CD14-positive monocyte (primary cell): ENCODE measurements at regions not wholly inside any gene's neighbourhood (a gene's known extent, or its start where the extent isn't known, plus 50 kb on each side); places are given as distances from the start of the nearest gene placed in this dataset.

Source experiments
- DNase-seq, 3 donors: peaks; one replicate each; pipeline ENCODE4 v3.0.0-alpha.2; 2011 to 2022
- H2AFZ ChIP-seq: 2 replicates; pipeline ENCODE4 v1.6.0; 2012; ENCODE audit warnings: mild to moderate bottlenecking, low read depth, low read length, inconsistent platforms; ENCODE audit not compliant: insufficient read depth, poor library complexity, severe bottlenecking
- H3K27ac ChIP-seq, 2 donors: 1 replicate in 1 of 2; 2 replicates in 1 of 2; pipeline ENCODE4 v1.5.1; 2012 to 2013; ENCODE audit warnings: low read length in 2 of 2, control low read depth in 1 of 2, inconsistent platforms in 1 of 2, low read depth in 1 of 2, mild to moderate bottlenecking in 1 of 2
- H3K27me3 ChIP-seq, 2 donors: one replicate each; pipeline versions ENCODE4 v1.6.0 to v1.6.1; 2011 to 2013; ENCODE audit warnings: low read length in 2 of 2; ENCODE audit not compliant: control insufficient read depth in 2 of 2, insufficient read depth in 2 of 2
- H3K36me3 ChIP-seq, 2 donors: replicated peaks in 1 of 2; 1 replicate in 1 of 2; 2 replicates in 1 of 2; pipeline versions ENCODE4 v1.5.1 to v1.6.1; 2012 to 2013; ENCODE audit warnings: low read length in 2 of 2, control low read depth in 1 of 2, inconsistent platforms in 1 of 2, mild to moderate bottlenecking in 1 of 2; ENCODE audit not compliant: insufficient read depth in 2 of 2, control insufficient read depth in 1 of 2
- H3K4me1 ChIP-seq, 2 donors: 1 replicate in 1 of 2; 2 replicates in 1 of 2; pipeline versions ENCODE4 v1.5.1 to v1.6.1; 2012 to 2013; ENCODE audit warnings: low read length in 2 of 2, control low read depth in 1 of 2, inconsistent platforms in 1 of 2, mild to moderate bottlenecking in 1 of 2, moderate library complexity in 1 of 2; ENCODE audit not compliant: insufficient read depth in 2 of 2, control insufficient read depth in 1 of 2
- H3K4me2 ChIP-seq: replicated peaks from 2 replicates; pipeline ENCODE3; 2012; ENCODE audit warnings: low read length, moderate library complexity, mild to moderate bottlenecking; ENCODE audit not compliant: poor library complexity, severe bottlenecking; ENCODE audit errors: extremely low read depth
- H3K4me3 ChIP-seq, 3 experiments: fragments of 200-600 bp in 1 of 3; sonication (generic) in 1 of 3; replicated peaks in 1 of 3; 1 replicate in 2 of 3; 2 replicates in 1 of 3; pipeline ENCODE4 v1.5.1; 2011 to 2013; ENCODE audit warnings: low read length in 3 of 3, mild to moderate bottlenecking in 3 of 3, control low read depth in 2 of 3, low read depth in 2 of 3, inconsistent platforms in 1 of 3, moderate library complexity in 1 of 3
- H3K79me2 ChIP-seq: 2 replicates; pipeline ENCODE4 v1.6.0; 2012; ENCODE audit warnings: mild to moderate bottlenecking, control low read depth, inconsistent platforms, low read length, moderate library complexity; ENCODE audit not compliant: insufficient read depth
- H3K9ac ChIP-seq: 2 replicates; pipeline ENCODE4 v1.6.0; 2017; ENCODE audit warnings: low read length, mild to moderate bottlenecking; ENCODE audit not compliant: insufficient read depth, poor library complexity, severe bottlenecking
- H3K9me3 ChIP-seq, 2 donors: replicated peaks in 1 of 2; 1 replicate in 1 of 2; 2 replicates in 1 of 2; pipeline versions ENCODE4 v1.5.1 to v1.6.1; 2012 to 2013; ENCODE audit warnings: low read length in 2 of 2, control low read depth in 1 of 2; ENCODE audit not compliant: control insufficient read depth in 1 of 2, insufficient read depth in 1 of 2
- H4K20me1 ChIP-seq: 2 replicates; pipeline ENCODE4 v1.6.0; 2012; ENCODE audit warnings: mild to moderate bottlenecking, low read length, control low read depth, moderate library complexity; ENCODE audit not compliant: insufficient read depth
- H3K27ac Mint-ChIP-seq, 7 donors: one replicate each; pipeline ENCODE4 v1.8.0; 2020; ENCODE audit warnings: mild to moderate bottlenecking in 7 of 7, mixed read lengths in 7 of 7, moderate library complexity in 6 of 7, inconsistent platforms in 2 of 7
- H3K27me3 Mint-ChIP-seq, 3 donors: one replicate each; pipeline ENCODE4 v1.8.0; 2021 to 2022; ENCODE audit warnings: low read depth in 3 of 3, mild to moderate bottlenecking in 3 of 3, mixed read lengths in 3 of 3, moderate library complexity in 3 of 3, inconsistent platforms in 1 of 3
- H3K36me3 Mint-ChIP-seq, 2 donors: one replicate each; pipeline ENCODE4 v1.8.0; 2020; ENCODE audit warnings: mixed read lengths in 2 of 2, inconsistent platforms in 1 of 2, mild to moderate bottlenecking in 1 of 2
- H3K4me1 Mint-ChIP-seq: one replicate; pipeline ENCODE4 v1.8.0; 2020; ENCODE audit warnings: mild to moderate bottlenecking, mixed read lengths
- H3K4me3 Mint-ChIP-seq, 2 donors: one replicate each; pipeline ENCODE4 v1.8.0; 2020; ENCODE audit warnings: mild to moderate bottlenecking in 2 of 2, mixed read lengths in 2 of 2, moderate library complexity in 1 of 2
- H3K9me3 Mint-ChIP-seq, 7 donors: one replicate each; pipeline ENCODE4 v1.8.0; 2020 to 2022; ENCODE audit warnings: mixed read lengths in 7 of 7, mild to moderate bottlenecking in 6 of 7, moderate library complexity in 6 of 7, inconsistent platforms in 2 of 7
- WGBS: methylation state at CpG from one replicate; pipeline ENCODE4 v1.1.5; 2013; ENCODE audit warnings: missing lambda C conversion rate; ENCODE audit not compliant: insufficient coverage; 5-methylcytosine and 5-hydroxymethylcytosine counted together
- intact Hi-C, 2 donors: fragments of 100-400 bp; cut with micrococcal nuclease; formaldehyde crosslinking; loops; one replicate each; pipeline versions ENCODE4 v1.15.0 to v1.15.1; 2023
- TF ChIP-seq, protein P1 (sequence below): fragments of 200-600 bp; IDR thresholded peaks from one replicate; pipeline ENCODE4 v1.8.0; 2022; ENCODE audit warnings: antibody characterized with exemption, mild to moderate bottlenecking

DNA sequence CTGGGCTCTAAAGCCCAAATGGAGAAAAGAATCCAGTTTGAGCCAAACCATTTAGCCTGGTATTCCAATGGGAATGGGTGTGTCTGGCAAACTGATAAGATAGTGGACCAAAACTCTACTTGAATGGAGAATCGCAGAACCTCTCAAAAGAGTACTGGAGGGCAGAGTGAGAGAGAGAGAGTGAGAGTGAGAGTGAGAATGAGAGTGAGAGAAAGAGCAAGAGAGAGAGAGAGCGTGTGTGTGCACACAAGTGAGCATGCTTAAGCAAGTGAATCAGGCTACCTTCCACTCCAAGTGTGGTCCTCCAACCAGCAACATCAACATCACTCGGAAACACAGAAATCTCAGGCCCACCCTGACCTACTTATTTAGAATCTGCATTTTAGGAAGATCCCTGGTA is 58.8 kb downstream of the UQCRFS1 start:
- Histone ChIP-seq H4K20me1 (no peaks in the 10 kb centered on the region), H3K27me3 (no peaks in the 10 kb centered on the region), H3K4me1 (no peaks in the 10 kb centered on the region), H3K79me2 (no peaks in the 10 kb centered on the region), H3K4me3 (no peak overlapping the region), H3K36me3 (no peaks in the 10 kb centered on the region), H3K9ac (no peak overlapping the region), H3K4me2 (no peak overlapping the region), H2AFZ (no peak overlapping the region), H3K27ac (no peak overlapping the region), H3K9me3 (peaks cover 21 to 53% of the 10 kb centered on the region in 2 donors)
- Mint-ChIP-seq H3K27me3 (peaks cover 0 to 3% (median 1%) of the 10 kb centered on the region in 3 donors), H3K27ac (no peak overlapping the region), H3K4me3 (no peak overlapping the region), H3K36me3 (no peaks in the 10 kb centered on the region), H3K4me1 (no peaks in the 10 kb centered on the region), H3K9me3 (peaks cover 12 to 40% (median 21%) of the 10 kb centered on the region in 7 donors)
- TF ChIP-seq, protein P1, sequence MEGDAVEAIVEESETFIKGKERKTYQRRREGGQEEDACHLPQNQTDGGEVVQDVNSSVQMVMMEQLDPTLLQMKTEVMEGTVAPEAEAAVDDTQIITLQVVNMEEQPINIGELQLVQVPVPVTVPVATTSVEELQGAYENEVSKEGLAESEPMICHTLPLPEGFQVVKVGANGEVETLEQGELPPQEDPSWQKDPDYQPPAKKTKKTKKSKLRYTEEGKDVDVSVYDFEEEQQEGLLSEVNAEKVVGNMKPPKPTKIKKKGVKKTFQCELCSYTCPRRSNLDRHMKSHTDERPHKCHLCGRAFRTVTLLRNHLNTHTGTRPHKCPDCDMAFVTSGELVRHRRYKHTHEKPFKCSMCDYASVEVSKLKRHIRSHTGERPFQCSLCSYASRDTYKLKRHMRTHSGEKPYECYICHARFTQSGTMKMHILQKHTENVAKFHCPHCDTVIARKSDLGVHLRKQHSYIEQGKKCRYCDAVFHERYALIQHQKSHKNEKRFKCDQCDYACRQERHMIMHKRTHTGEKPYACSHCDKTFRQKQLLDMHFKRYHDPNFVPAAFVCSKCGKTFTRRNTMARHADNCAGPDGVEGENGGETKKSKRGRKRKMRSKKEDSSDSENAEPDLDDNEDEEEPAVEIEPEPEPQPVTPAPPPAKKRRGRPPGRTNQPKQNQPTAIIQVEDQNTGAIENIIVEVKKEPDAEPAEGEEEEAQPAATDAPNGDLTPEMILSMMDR, result no peak
- 100% methylated on average over 1 of the region's 3 CpGs for WGBS
- intact Hi-C loops, result no loop called here
- DNase-seq, result no peak

DNA sequence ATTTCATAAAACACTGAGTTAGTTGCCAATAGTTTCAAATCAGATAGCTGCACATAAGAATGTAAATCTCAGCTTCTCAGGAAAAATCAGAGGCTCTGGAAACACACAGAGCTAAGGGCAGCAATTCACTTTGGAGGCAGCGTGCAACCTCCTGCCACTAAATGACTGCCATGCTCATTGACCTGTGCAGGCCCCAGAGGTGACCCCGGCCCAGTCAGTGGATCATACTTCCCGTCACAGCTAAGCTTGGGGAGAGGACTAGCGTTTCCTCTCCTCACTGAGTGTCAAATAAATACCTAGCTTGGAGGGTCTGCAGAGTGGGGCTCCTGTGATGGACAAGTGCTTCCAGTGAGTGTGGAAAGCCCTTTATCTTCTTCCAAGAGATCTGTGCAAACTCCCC is 67.2 kb downstream of the UQCRFS1 start:
- Mint-ChIP-seq H3K4me3 (no peak overlapping the region), H3K9me3 (peaks cover 10 to 21% (median 16%) of the 10 kb centered on the region in 7 donors), H3K4me1 (no peaks in the 10 kb centered on the region), H3K27ac (no peak overlapping the region), H3K36me3 (no peaks in the 10 kb centered on the region), H3K27me3 (no peaks in the 10 kb centered on the region)
- WGBS, result 85% methylated on average over 1 of the region's 4 CpGs
- Histone ChIP-seq H3K27me3 (no peaks in the 10 kb centered on the region), H3K4me1 (no peaks in the 10 kb centered on the region), H3K79me2 (no peaks in the 10 kb centered on the region), H3K9ac (no peak overlapping the region), H3K4me2 (no peak overlapping the region), H2AFZ (no peak overlapping the region), H3K4me3 (no peak overlapping the region), H3K27ac (no peak overlapping the region), H3K9me3 (peaks cover 24 to 25% of the 10 kb centered on the region in 2 donors), H4K20me1 (no peaks in the 10 kb centered on the region), H3K36me3 (no peaks in the 10 kb centered on the region)
- intact Hi-C loops, result no loop called here
- no peak for DNase-seq
- TF ChIP-seq, protein P1, result no peak
